ENCODE measurements at regions not wholly inside any gene's neighbourhood (a gene's known extent, or its start where the extent isn't known, plus 50 kb on each side); places are given as distances from the start of the nearest gene placed in this dataset.

GRCh38 chr1:29836651-29837646, 600.6 kb downstream of the PTPRU start:
- Histone ChIP-seq H3K4me3 (no peak overlapping the region), H3K27me3 (replicated peaks in 1 of 2; ENCODE audit: control insufficient read depth in 2 of 2, insufficient read depth in 2 of 2, low read length in 1 of 2) (no peaks in the 10 kb centered on the region), H4K20me1 (ENCODE audit: control insufficient read depth, insufficient read depth) (no peaks in the 10 kb centered on the region), H3K27ac (ENCODE audit: control insufficient read depth, insufficient read depth) (no peak overlapping the region), H3K4me2 (ENCODE audit: control insufficient read depth, insufficient read depth) (no peak overlapping the region), H2AFZ (ENCODE audit: control insufficient read depth, low read depth, low read length) (no peak overlapping the region), H3K4me1 (ENCODE audit: control insufficient read depth, insufficient read depth, low read length) (no peaks in the 10 kb centered on the region), H3K9me3 (replicated peaks; ENCODE audit: control insufficient read depth, insufficient read depth, low read length) (no peaks in the 10 kb centered on the region; the same call in 2 of the 3 replicates), H3K9ac (ENCODE audit: control insufficient read depth, insufficient read depth, low read length) (no peak overlapping the region), H3K79me2 (ENCODE audit: control insufficient read depth, insufficient read depth, low read length) (no peaks in the 10 kb centered on the region), H3K36me3 (ENCODE audit: control insufficient read depth in 2 of 2, insufficient read depth in 2 of 2, low read length in 1 of 2) (no peaks in the 10 kb centered on the region)
- ATAC-seq, result no peak
- POLR2A ChIA-PET, result no interaction called here
- FAIRE-seq, result no peak
- SMC1A ChIA-PET (ENCODE audit: uncharacterized antibody, unreplicated experiment), result no interaction called here
- intact Hi-C loops (cut with micrococcal nuclease; ENCODE audit: unreplicated experiment) (no loop called here), in situ Hi-C loops (cut with MboI) (no loop called here)
- 1% methylated on average over 12 of the region's 12 CpGs for WGBS (ENCODE audit: insufficient coverage, insufficient replicate concordance, low lambda C conversion rate, missing lambda C conversion rate)
- TF ChIP-seq CHD1 (IDR thresholded peaks at IDR 0.05; ENCODE audit: low read depth, low read length), result no peak
- TF ChIP-seq ATF7 (IDR thresholded peaks at IDR 0.05; ENCODE audit: low read depth), result no peak
- TF ChIP-seq EZH2 (IDR thresholded peaks at IDR 0.05; ENCODE audit: borderline replicate concordance, control insufficient read depth, low read depth, low read length), result no peak
- no peak for TF ChIP-seq ZNF207 (IDR thresholded peaks at IDR 0.05; ENCODE audit: borderline replicate concordance)
- no peak for TF ChIP-seq ELK1 (IDR thresholded peaks at IDR 0.05; ENCODE audit: low read depth, low read length)
- no peak for TF ChIP-seq SKIL (IDR thresholded peaks at IDR 0.05; ENCODE audit: low read depth, poor library complexity, severe bottlenecking)
- TF ChIP-seq CEBPB (IDR thresholded peaks at IDR 0.05; ENCODE audit: borderline replicate concordance in 1 of 2, low read depth in 2 of 2, low read length in 2 of 2), result no peak
- TF ChIP-seq CUX1 (IDR thresholded peaks at IDR 0.05; ENCODE audit: insufficient replicate concordance, low read depth, low read length), result no peak
- TF ChIP-seq PAX5 (IDR thresholded peaks at IDR 0.05; ENCODE audit: borderline replicate concordance, low read depth, low read length), result no peak
- TF ChIP-seq MYB (IDR thresholded peaks at IDR 0.05; ENCODE audit: borderline replicate concordance, low read depth, low read length), result no peak
- TF ChIP-seq FOXM1 (IDR thresholded peaks at IDR 0.05; ENCODE audit: low read depth, low read length), result no peak
- TF ChIP-seq BCL11A (IDR thresholded peaks at IDR 0.05; ENCODE audit: low read depth, low read length), result no peak
- TF ChIP-seq SREBF2 (IDR thresholded peaks at IDR 0.05; ENCODE audit: low read length), result no peak
- no peak for TF ChIP-seq HCFC1 (IDR thresholded peaks at IDR 0.05; ENCODE audit: low read length)
- TF ChIP-seq SIN3A (IDR thresholded peaks at IDR 0.05; ENCODE audit: low read depth, low read length), result no peak
- no peak for TF ChIP-seq FOXK2 (IDR thresholded peaks at IDR 0.05)
- no peak for DNase-seq (ENCODE audit: low read depth, low spot score)
- CTCF ChIA-PET, result no interaction called here
- RAD21 ChIA-PET (ENCODE audit: unreplicated experiment), result no interaction called here
- no TSS peak for BruUV-seq (replicated peaks)
